Muscle of arm (tissue), 1 donor: ENCODE measurements at regions not wholly inside any gene's neighbourhood (a gene's known extent, or its start where the extent isn't known, plus 50 kb on each side); places are given as distances from the start of the nearest gene placed in this dataset.

ENCODE experiments used
- DNase-seq: peaks from one replicate; pipeline ENCODE4 v3.0.0-alpha.2; 2013

DNA sequence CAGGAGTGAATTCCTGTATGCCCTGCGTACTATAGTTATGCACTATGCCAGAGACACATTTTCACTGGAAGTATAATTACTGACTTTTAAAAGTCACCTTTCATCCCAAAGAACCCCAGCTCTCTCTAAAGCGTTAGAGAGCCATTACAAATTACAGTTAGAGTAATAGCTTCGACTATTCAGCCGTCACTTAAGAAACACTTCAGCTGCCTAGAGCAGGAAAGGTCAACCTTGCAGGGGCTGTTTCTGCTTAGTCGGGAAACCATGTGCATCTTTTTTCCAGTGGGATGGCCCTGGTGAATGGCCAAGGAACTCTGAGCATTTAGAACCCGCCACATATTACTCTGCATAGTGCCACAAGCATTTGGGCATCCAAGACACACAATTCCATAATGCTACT is 235.9 kb downstream of the ARRDC4 start:
- no peak for DNase-seq

- DNase-seq, result no peak
Observed at GRCh38 chr15:98202256-98202655, 241.8 kb downstream of the ARRDC4 start.

- DNase-seq, result no peak
Observed at GRCh38 chr15:98203872-98204660, 243.6 kb downstream of the ARRDC4 start.

DNA sequence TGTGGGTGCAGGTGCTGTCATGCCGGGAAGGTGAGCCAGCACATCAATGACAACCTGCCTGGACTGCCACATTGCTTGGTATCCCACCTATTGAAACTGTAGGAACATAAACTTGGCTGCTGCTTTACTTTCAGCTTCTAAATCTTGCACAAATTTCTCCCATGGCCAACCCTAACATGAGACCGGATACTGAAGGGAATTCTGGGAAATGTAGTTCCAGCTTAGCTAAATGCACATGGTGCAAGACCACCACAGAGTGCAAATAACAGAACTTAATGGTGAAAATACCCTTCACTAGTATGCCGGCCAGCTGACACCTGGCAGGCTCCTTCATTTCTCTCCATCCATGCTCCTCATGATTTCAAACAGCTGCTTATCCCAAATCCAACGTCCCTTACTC is 247.4 kb downstream of the ARRDC4 start:
- no peak for DNase-seq

- no peak for DNase-seq
Observed at GRCh38 chr15:98213346-98213979, 253.0 kb downstream of the ARRDC4 start.

DNA sequence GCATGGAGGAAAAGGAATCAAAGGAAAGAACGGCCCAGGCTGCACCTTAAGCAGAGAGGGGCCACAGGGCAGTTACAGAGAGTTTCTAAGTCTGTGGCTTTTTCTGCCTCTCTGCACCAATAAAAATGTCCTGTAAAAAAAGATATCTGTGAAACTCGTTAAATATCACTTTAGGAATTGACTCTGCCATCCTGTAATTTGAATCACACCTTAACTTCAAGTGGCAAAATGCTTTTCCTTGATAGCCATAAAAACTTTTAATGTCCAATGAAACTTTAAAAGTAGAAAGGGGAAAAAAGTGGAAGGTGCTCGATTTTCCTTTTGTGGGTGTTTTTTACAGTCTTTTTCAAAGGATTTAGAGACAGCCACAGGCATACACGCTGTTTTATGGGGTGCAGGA is 255.7 kb downstream of the ARRDC4 start:
- DNase-seq, result no peak

DNA sequence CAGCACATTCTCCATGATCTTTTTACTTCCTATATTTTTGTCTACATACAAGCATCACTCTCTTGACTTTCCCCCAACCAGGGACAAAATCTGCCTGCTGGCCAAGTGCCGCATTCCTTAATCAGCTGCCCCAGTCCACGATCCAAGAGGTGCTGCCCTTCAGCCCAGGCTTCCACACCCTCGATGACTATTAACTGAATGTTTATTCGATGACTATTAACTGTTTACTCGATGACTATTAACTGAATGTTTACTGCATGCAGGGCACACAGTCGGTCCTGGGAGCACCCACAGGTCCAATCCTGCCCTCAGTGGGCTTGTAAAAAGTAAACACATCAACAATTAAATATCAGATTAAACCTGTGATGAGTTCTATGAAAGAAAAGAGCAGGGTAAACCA is 256.9 kb downstream of the ARRDC4 start:
- no peak for DNase-seq

- no peak for DNase-seq
Observed at GRCh38 chr15:98221144-98221543, 260.6 kb downstream of the ARRDC4 start.

- DNase-seq, result no peak
Observed at GRCh38 chr15:98221577-98221976, 261.1 kb downstream of the ARRDC4 start.

DNA sequence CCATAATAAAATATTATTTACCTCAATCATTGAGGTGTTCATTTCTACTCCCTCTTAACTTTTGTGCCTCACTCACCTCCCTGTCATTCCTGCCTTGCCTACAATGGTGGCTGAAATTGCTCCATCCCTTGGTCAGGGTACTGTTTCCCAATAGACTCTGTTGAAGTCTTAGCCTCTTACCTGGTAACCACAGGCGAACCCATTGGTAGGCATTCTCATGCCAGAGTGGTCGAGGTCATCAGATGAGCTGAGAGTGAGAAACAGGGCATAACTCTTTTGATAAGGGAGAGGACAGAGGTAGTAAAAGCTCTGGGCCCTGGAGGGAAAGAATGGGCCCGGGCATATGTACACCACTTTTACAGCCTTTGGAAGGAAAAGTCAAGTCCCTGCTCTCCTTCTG is 265.6 kb downstream of the ARRDC4 start:
- DNase-seq, result no peak

DNA sequence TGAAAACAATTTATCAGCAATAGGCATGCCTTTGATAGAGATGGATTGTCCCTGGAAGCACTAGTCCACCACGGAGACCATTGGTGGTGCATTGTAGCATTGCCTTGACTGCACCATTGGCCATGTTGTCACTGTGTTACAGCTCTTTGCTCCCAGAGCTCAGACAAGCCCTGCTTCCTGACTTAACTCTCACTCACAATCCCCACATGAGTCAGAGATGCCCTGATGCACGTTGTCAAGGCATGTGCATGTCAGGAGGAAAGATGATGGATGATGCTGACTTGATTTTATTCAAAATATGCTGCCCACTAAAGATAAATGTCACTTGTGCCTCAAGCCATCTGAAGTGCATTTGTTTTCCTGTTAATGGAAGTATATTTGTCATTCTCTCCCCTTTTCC is 266.1 kb downstream of the ARRDC4 start:
- no peak for DNase-seq

- DNase-seq, result no peak
Observed at GRCh38 chr15:98228846-98229245, 268.3 kb downstream of the ARRDC4 start.

DNA sequence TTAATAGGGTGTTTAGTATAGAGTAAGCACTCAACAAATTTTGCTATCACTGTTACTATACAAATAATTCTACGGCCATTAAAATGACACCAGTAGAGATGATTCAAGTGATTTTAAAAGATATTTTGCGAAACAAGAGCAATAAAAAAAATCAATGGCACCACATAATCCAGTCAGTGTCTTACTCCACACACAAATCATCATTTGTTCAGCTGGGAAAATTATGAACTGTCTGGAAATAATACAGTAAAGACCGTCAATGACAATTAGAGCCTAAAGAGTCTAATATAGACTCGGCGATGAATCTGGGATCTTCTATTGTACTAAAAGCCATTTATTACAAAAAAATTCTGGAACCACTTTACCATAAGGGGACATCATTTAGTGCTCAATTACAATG is 270.5 kb downstream of the ARRDC4 start:
- no peak for DNase-seq

DNA sequence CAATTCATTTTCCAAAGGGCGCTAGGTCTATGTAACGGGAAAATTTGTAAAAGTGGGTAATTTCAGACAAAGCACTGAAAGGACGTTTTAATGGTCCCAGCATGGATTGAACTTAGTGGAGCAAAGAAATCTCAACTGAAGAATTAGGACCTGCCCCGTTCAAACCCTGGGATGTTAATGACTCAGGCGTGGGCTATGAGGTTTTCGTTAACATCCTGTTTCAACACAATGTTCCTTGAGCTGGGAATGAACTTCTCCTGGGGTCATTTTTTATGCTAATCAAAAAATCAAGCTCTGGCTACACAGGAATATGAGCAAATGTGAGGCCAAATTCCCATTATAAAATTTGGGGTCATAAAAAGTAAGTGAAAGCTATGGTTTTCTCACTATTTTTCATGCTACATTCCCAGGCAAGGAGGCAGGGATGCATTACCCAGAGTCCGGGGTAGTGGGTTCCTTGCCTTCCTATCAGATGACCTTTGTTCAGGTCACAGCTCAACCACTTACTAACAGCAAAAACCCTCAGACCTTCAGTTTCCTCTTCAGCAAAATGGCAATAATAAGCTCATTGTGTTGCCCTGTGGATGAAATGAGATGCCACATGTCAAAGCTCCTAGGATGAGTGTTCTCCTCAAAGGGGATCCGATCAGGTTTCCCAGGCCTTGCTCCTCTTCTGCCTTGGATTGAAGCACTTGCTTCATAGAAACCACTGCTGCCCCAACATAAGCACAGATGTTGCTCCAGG is 271.4 kb downstream of the ARRDC4 start:
- DNase-seq, result no peak

DNA sequence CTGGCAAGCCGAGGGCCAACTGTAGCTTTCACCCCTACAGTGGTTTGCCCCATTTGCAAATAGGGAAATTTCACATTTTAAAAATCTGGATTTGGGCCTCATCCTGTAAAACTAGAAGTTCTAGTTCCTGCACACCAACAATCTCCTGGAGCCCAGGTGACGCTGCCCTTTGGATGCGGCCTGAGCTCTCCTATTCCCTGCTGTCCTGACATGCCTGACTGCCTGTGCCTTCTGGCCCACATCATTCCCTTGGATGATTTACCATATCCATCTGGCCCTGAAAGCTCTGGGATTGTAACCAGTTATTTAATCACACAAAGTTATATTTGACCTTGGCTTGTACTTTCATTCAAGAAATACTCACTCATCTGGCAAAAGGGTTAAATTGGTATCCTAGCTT is 272.3 kb downstream of the ARRDC4 start:
- DNase-seq, result no peak

DNA sequence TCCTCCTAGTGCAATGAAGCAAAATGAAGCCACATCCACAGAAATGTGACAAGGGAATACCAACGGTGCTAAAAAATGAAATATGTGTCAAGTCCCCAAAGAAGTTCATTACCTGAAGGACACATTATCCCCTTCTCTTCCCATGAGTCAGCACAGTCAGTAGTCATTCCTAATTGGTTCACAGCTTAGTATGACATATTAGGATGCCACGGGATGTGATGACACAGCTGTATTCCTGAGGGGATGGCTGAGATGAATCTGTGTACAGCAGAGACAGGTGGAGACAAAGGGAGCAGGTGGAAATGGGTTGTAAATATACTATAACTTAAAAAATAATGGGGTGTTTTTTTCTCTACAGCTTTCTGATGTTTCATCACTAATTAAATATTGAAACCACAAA is 273.4 kb downstream of the ARRDC4 start:
- no peak for DNase-seq

- DNase-seq, result no peak
Observed at GRCh38 chr15:98240303-98240702, 279.8 kb downstream of the ARRDC4 start.

DNA sequence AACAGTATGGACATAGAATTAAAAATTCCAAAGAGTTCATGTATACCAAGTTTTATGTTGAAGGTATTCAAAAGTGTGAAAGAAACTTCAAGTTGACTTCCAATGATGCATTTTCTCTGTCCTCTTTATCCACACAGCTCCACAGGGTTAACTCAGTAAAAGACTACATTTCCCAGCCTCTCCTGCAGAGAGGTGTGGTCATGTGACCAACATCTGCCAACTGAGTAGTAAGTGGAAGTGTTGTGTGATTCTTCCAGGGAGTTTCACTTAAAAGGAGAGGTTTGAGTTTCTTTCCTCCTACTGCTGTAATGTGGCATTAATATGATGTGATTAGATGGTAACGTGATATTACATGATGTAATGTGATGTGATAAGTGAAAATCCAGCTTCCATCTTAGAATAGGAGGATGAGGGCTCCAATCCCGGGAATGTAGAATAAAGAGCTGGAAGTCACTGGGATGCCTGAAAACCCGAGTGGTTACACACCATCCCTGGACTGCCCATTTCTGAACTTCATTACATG is 280.6 kb downstream of the ARRDC4 start:
- no peak for DNase-seq

- no peak for DNase-seq
Observed at GRCh38 chr15:98257290-98257689, 296.8 kb downstream of the ARRDC4 start.

DNA sequence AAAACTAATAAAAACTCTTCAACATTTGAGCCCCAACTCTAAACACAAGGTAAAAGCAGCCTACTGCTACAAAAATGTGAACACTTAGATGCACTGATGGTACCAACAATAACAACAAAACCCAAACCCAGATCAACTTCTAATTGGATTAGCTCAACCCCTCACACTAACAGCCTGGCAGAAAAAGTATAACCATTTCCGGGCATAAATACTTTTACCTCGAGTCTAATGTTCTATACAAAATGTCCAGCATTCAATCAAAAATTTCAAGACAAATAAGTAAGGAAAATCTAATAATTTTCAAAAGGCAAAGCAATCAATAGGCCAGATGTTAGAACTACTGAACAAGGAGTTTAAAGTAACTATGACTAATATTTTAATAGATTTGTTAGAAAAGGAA is 303.3 kb downstream of the ARRDC4 start:
- no peak for DNase-seq

- DNase-seq, result no peak
Observed at GRCh38 chr15:98266295-98266694, 305.8 kb downstream of the ARRDC4 start.

GRCh38 chr15:98268163-98268562 is 307.7 kb downstream of the ARRDC4 start:
- no peak for DNase-seq

DNA sequence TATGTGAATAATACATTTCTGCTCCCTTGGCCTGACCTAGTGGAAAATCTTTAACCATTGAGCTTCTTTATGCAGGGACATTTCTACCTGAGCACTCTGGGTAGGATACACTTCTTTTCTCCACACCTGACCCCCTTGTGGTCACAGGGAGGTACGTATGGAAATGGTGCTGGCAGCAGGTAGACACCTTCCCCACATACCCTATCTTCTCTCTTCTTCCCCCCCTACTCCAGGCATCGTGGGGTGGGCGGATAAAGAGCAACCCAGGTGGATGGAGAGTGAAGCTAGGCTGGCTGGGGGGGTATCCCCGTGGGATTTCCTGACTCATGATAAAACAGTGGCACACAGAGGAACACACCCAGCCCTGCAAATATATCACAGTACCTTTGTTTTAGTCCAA is 312.1 kb downstream of the ARRDC4 start:
- DNase-seq, result no peak
